ENCODE measurements at regions not wholly inside any gene's neighbourhood (a gene's known extent, or its start where the extent isn't known, plus 50 kb on each side); places are given as distances from the start of the nearest gene placed in this dataset.

DNA sequence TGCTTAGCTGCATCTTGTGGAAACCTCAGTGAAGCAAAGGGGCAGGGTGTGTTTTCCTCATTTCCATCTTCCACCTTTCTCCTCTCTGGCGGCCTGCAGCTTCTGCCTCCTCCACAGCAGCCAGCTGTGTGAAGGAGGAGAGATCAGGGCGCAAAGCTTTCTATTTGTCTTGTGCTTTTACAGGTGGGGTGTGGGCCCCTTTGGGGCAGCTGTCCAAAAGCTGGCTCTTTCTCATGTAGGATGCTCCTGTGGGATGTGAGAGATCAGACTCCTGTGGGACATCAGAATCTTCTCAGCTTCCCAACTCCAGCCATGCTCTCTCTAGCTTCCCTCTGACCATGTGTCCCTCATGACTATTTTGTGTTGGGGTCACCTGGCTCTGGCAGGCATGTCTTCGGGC lies 227.1 kb downstream of the MID1 start:
- no peak for DNase-seq

DNA sequence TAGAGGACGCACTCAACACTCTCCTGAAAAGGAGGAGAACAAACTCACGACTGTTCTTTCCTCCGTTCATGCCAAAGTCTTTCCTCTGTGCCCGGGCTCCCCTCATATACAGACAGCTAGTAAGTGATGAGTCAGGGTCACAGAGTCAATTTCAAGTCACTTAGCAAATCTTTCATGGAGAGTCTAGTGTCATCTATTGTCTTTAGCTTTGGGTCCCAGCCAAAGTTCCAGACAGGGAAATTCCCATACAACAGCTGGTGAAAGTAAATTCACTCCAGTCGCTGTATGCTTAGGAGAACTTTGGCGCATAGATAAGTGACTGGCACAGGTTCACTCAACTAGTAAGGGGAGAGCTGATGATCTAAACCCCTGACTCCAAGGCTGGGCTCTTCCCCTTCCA lies 226.5 kb downstream of the MID1 start:
- DNase-seq: no peak

DNA sequence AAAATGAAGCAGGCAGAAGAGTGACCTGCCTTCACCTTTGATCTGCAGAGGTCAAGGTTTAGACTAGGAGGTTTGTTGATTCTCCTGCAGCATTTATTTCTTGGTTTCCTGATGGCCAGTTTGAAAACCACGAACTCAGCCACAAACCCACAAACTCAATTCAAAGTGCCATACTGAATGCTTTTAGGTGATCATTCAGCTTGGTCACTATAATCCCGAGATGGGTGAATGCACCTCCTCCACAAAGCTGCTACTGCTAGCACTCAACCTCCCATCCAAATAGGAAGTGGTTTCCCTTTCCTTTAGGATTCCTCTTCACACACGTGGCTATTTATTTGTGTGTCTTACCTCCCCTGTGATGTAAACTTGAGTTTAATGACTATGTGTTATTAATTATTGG lies 225.2 kb downstream of the MID1 start:
- no peak for DNase-seq

Measured in T-helper 2 cell (primary cell).